Endothelial cell of umbilical vein (primary cell): ENCODE measurements at regions not wholly inside any gene's neighbourhood (a gene's known extent, or its start where the extent isn't known, plus 50 kb on each side); places are given as distances from the start of the nearest gene placed in this dataset.

Source experiments
- BruUV-seq: library from RNA; stranded (reverse); fragments of 400-500 nt; replicated peaks from 2 replicates; lab custom pipeline; 2021; lab: Mats Ljungman, UMichigan
- CTCF ChIA-PET: fragments of 300-600, 350-600 bp; sonication (Branson Sonifier 250); formaldehyde crosslinking; loops from one replicate; lab custom pipeline; 2021; ENCODE audit warnings: antibody characterized with exemption, inconsistent platforms; lab: Charles Lee
- POLR2A ChIA-PET: fragments of 300-600, 350-600 bp; sonication (Branson Sonifier 250); formaldehyde crosslinking; loops from one replicate; lab custom pipeline; 2021; ENCODE audit warnings: antibody characterized with exemption, inconsistent platforms; lab: Charles Lee
- DNase-seq: peaks from one replicate; pipeline ENCODE4 v3.0.0-alpha.2; 2011; ENCODE audit warnings: low read depth, low spot score
- FAIRE-seq: peaks from 2 replicates; lab custom pipeline; 2011; peaks lifted over from hg19 to GRCh38; lab: Jason Lieb, UNC
- H2AFZ ChIP-seq: 2 replicates; pipeline ENCODE4 v1.6.0; 2012; ENCODE audit warnings: low read depth, low read length, control low read depth, inconsistent platforms
- H3K27ac ChIP-seq: 2 replicates; pipeline ENCODE4 v1.5.1; 2011; ENCODE audit warnings: low read depth, mild to moderate bottlenecking, control low read depth, low read length, moderate library complexity; ENCODE audit not compliant: insufficient read depth
- H3K27me3 ChIP-seq, 2 experiments: 2 replicates each; pipeline versions ENCODE4 v1.6.0 to v1.6.1; 2011; ENCODE audit warnings: low read length in 2 of 2, mixed read lengths in 1 of 2; ENCODE audit not compliant: control insufficient read depth in 2 of 2, insufficient read depth in 2 of 2
- H3K36me3 ChIP-seq, 2 experiments: 2 replicates in 1 of 2; 3 replicates in 1 of 2; pipeline ENCODE4 v1.5.1; 2011; ENCODE audit warnings: low read length in 2 of 2, mild to moderate bottlenecking in 1 of 2, moderate library complexity in 1 of 2; ENCODE audit not compliant: control insufficient read depth in 2 of 2, insufficient read depth in 2 of 2; ENCODE audit errors: extremely low read depth in 1 of 2
- H3K4me1 ChIP-seq: 3 replicates; pipeline ENCODE4 v1.5.1; 2011; ENCODE audit warnings: mild to moderate bottlenecking, low read length; ENCODE audit not compliant: control insufficient read depth, insufficient read depth; ENCODE audit errors: extremely low read depth
- H3K4me2 ChIP-seq: 2 replicates; pipeline ENCODE4 v1.6.1; 2011; ENCODE audit warnings: low read length, control low read depth, mixed read lengths; ENCODE audit not compliant: insufficient read depth
- H3K4me3 ChIP-seq, 3 experiments: fragments of 200-600 bp in 1 of 3; sonication (generic), shearing (Covaris generic) in 1 of 3; replicated peaks in 1 of 3; 2 replicates each; pipeline ENCODE4 v1.5.1; 2011 to 2016; ENCODE audit warnings: control low read depth in 3 of 3, low read length in 3 of 3, mild to moderate bottlenecking in 2 of 3, inconsistent platforms in 1 of 3, low read depth in 1 of 3, moderate library complexity in 1 of 3; ENCODE audit not compliant: insufficient read depth in 1 of 3
- H3K79me2 ChIP-seq: 2 replicates; pipeline ENCODE4 v1.6.0; 2012; ENCODE audit warnings: low read length, inconsistent platforms; ENCODE audit not compliant: control insufficient read depth, insufficient read depth
- H3K9ac ChIP-seq: replicated peaks from 2 replicates; pipeline ENCODE3; 2011; ENCODE audit warnings: low read length, control low read depth; ENCODE audit not compliant: insufficient read depth; ENCODE audit errors: extremely low read depth
- H3K9me1 ChIP-seq: replicated peaks from 3 replicates; pipeline ENCODE4 v1.6.0; 2011; ENCODE audit warnings: mild to moderate bottlenecking, low read length; ENCODE audit not compliant: control insufficient read depth, insufficient read depth; ENCODE audit errors: extremely low read depth
- H3K9me3 ChIP-seq: replicated peaks from 2 replicates; pipeline ENCODE4 v1.5.1; 2012; ENCODE audit warnings: low read length, inconsistent platforms; ENCODE audit not compliant: control insufficient read depth, insufficient read depth
- H4K20me1 ChIP-seq: replicated peaks from 2 replicates; pipeline ENCODE3; 2011; ENCODE audit warnings: mild to moderate bottlenecking, low read length; ENCODE audit not compliant: control insufficient read depth, insufficient read depth; ENCODE audit errors: extremely low read depth
- CTCF ChIP-seq, 2 donors: IDR thresholded peaks; 1 replicate in 1 of 2; 2 replicates in 1 of 2; pipeline ENCODE4 v1.5.1; 2011; ENCODE audit warnings: low read length in 2 of 2, mild to moderate bottlenecking in 2 of 2, moderate library complexity in 2 of 2, control low read depth in 1 of 2, inconsistent platforms in 1 of 2, low read depth in 1 of 2; ENCODE audit not compliant: insufficient read depth in 1 of 2; ENCODE audit errors: extremely low read depth in 1 of 2
- EZH2 ChIP-seq: IDR thresholded peaks from 2 replicates; pipeline ENCODE4 v1.6.1; 2012; ENCODE audit warnings: borderline replicate concordance, low read depth, mild to moderate bottlenecking, moderate library complexity, low read length, inconsistent platforms; ENCODE audit not compliant: severe bottlenecking
- FOS ChIP-seq: IDR thresholded peaks from 2 replicates; pipeline ENCODE4 v1.6.1; 2011; ENCODE audit warnings: mild to moderate bottlenecking, low read length, moderate library complexity, borderline replicate concordance; ENCODE audit not compliant: insufficient read depth
- GATA2 ChIP-seq: IDR thresholded peaks from 2 replicates; pipeline ENCODE4 v1.7.0; 2011; ENCODE audit warnings: low read depth, mild to moderate bottlenecking, moderate library complexity, mixed read lengths, low read length; ENCODE audit not compliant: insufficient read length, insufficient read depth
- JUN ChIP-seq: IDR thresholded peaks from 2 replicates; pipeline ENCODE4 v1.6.1; 2011; ENCODE audit warnings: borderline replicate concordance, low read depth; ENCODE audit not compliant: insufficient read length, insufficient read depth
- MYC ChIP-seq: IDR thresholded peaks from one replicate; pipeline ENCODE4 v1.6.1; 2011; ENCODE audit warnings: mild to moderate bottlenecking, low read depth, low read length
- POLR2A ChIP-seq: IDR thresholded peaks from 2 replicates; pipeline ENCODE4 v1.6.1; 2012; ENCODE audit warnings: low read depth, mild to moderate bottlenecking, control low read depth, low read length
- POLR2AphosphoS5 ChIP-seq: IDR thresholded peaks from 2 replicates; pipeline ENCODE4 v1.6.1; 2012; ENCODE audit warnings: low read depth, mild to moderate bottlenecking, control low read depth, low read length, moderate library complexity; ENCODE audit not compliant: insufficient read depth
- dilution Hi-C: fragments of 300-500 bp; cut with MboI; formaldehyde crosslinking; loops from one replicate; pipeline ENCODE4 v1.15.0; 2019; ENCODE audit warnings: low sequenced_read_pairs; ENCODE audit not compliant: extremely low pct_ligation_motif_present
- intact Hi-C: fragments of 100-400 bp; cut with micrococcal nuclease; formaldehyde crosslinking; loops from one replicate; pipeline ENCODE4 v1.10.0; 2022
- TF ChIP-seq, protein P1 (sequence below): IDR thresholded peaks from 2 replicates; pipeline ENCODE4 v1.6.1; 2011; ENCODE audit not compliant: insufficient read depth, insufficient read length

DNA sequence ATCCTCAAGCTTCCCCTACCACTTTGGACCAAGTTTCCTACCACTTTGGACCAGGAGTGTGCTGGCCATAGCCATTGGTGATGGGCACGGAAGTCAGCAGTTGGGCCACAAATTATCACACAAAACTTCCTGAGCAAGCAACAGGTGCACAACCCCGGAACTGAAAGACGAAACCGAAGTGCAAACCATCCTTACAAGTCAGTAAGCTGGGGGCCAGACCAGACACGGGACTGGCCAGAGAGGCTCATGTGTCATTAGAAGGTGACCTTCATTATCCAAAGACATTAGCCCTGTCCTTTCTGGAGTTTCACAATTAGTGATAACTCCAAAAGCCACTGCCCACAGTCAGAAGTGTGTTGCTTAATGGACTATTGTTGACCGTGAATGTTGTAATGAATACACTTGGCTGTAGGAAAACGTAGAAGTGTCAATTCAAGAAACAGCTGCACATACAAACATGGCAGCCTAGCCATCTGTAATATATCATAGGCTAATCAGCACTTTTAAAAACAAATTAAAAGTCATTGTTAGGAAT lies 244.1 kb upstream of the IRS2 start:
- no peak for DNase-seq
- Histone ChIP-seq H3K27ac (no peak overlapping the region), H3K4me2 (no peak overlapping the region), H4K20me1 (no peaks in the 10 kb centered on the region), H3K4me1 (no peaks in the 10 kb centered on the region), H3K79me2 (no peaks in the 10 kb centered on the region), H3K27me3 (no peaks in the 10 kb centered on the region), H3K4me3 (no peak overlapping the region), H3K9me3 (no peaks in the 10 kb centered on the region), H3K9ac (no peak overlapping the region), H2AFZ (no peak overlapping the region), H3K9me1 (no peaks in the 10 kb centered on the region), H3K36me3 (no peaks in the 10 kb centered on the region)
- CTCF ChIA-PET: no interaction called here
- dilution Hi-C loops (no loop called here), intact Hi-C loops (no loop called here)
- no peak for FAIRE-seq
- POLR2A ChIA-PET: no interaction called here
- TF ChIP-seq FOS (no peak), GATA2 (no peak), EZH2 (no peak), CTCF (IDR thresholded peaks at IDR 0.05; ENCODE audit: extremely low read depth in 1 of 2, insufficient read depth in 1 of 2, low read depth in 1 of 2, low read length in 2 of 2) (no peak), MYC (no peak), POLR2A (no peak), JUN (no peak), POLR2AphosphoS5 (no peak)
- TF ChIP-seq, protein P1, sequence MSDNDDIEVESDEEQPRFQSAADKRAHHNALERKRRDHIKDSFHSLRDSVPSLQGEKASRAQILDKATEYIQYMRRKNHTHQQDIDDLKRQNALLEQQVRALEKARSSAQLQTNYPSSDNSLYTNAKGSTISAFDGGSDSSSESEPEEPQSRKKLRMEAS: no peak
- no TSS peak for BruUV-seq
